B cell (primary cell): ENCODE measurements at regions not wholly inside any gene's neighbourhood (a gene's known extent, or its start where the extent isn't known, plus 50 kb on each side); places are given as distances from the start of the nearest gene placed in this dataset.

ENCODE experiments used
- ATAC-seq: fragments of 200-7000 bp; cut with Tn5 transposase; one replicate; pipeline ENCODE4 v1.10.0; 2021; ENCODE audit warnings: low read depth, mild to moderate bottlenecking, moderate number of reproducible peaks, moderate library complexity
- CTCF ChIA-PET: fragments of 350-600 bp; sonication (Branson Sonifier 250); formaldehyde crosslinking; loops from one replicate; lab custom pipeline; 2021; ENCODE audit warnings: antibody characterized with exemption, inconsistent platforms; lab: Charles Lee
- POLR2A ChIA-PET: fragments of 350-600 bp; sonication (Branson Sonifier 250); formaldehyde crosslinking; loops from one replicate; lab custom pipeline; 2021; ENCODE audit warnings: antibody characterized with exemption; lab: Charles Lee
- DNase-seq: peaks from one replicate; pipeline ENCODE4 v3.0.0; 2013
- H2AFZ ChIP-seq: 2 replicates; pipeline ENCODE4 v1.6.1; 2012; ENCODE audit warnings: mild to moderate bottlenecking, low read depth, low read length; ENCODE audit not compliant: insufficient read depth, poor library complexity, severe bottlenecking
- H3K27ac ChIP-seq, 2 donors: 1 replicate in 1 of 2; 2 replicates in 1 of 2; pipeline ENCODE4 v1.5.1; 2012 to 2013; ENCODE audit warnings: low read length in 2 of 2, mild to moderate bottlenecking in 2 of 2, moderate library complexity in 1 of 2
- H3K27me3 ChIP-seq, 4 experiments: fragments of 200-600 bp in 1 of 4; sonication (generic) in 1 of 4; replicated peaks in 1 of 4; 1 replicate in 2 of 4; 2 replicates in 2 of 4; pipeline versions ENCODE4 v1.6.1 to v1.7.0; 2013 to 2016; ENCODE audit warnings: low read length in 3 of 4, mild to moderate bottlenecking in 2 of 4, mixed read lengths in 1 of 4, moderate library complexity in 1 of 4; ENCODE audit not compliant: insufficient read depth in 4 of 4, control insufficient read depth in 3 of 4; ENCODE audit errors: control extremely low read depth in 1 of 4
- H3K36me3 ChIP-seq, 2 experiments: replicated peaks in 1 of 2; 1 replicate in 1 of 2; 2 replicates in 1 of 2; pipeline versions ENCODE4 v1.6.1 to v1.7.1; 2013; ENCODE audit warnings: low read length in 1 of 2; ENCODE audit not compliant: insufficient read depth in 2 of 2, control insufficient read depth in 1 of 2; ENCODE audit errors: control extremely low read depth in 1 of 2, extremely low read depth in 1 of 2
- H3K4me1 ChIP-seq, 2 donors: fragments of 200-600 bp in 1 of 2; sonication (generic) in 1 of 2; 1 replicate in 1 of 2; 2 replicates in 1 of 2; pipeline versions ENCODE4 v1.5.1 to v1.6.1; 2013 to 2017; ENCODE audit warnings: low read length in 2 of 2; ENCODE audit not compliant: control insufficient read depth in 2 of 2, insufficient read depth in 2 of 2
- H3K4me2 ChIP-seq: replicated peaks from 2 replicates; pipeline ENCODE3; 2012; ENCODE audit warnings: mild to moderate bottlenecking, low read depth, low read length; ENCODE audit not compliant: poor library complexity, severe bottlenecking
- H3K4me3 ChIP-seq, 5 experiments: fragments of 200-600 bp in 1 of 5; sonication (generic) in 1 of 5; 1 replicate in 3 of 5; 2 replicates in 2 of 5; pipeline versions ENCODE4 v1.5.1 to v1.7.0; 2011 to 2016; ENCODE audit warnings: low read length in 4 of 5, mild to moderate bottlenecking in 4 of 5, low read depth in 2 of 5, control low read depth in 1 of 5, moderate library complexity in 1 of 5; ENCODE audit not compliant: insufficient read depth in 1 of 5; ENCODE audit errors: control extremely low read depth in 1 of 5, extremely low read depth in 1 of 5
- H3K79me2 ChIP-seq: fragments of 200-600 bp; sonication (generic); one replicate; pipeline ENCODE4 v1.6.0; 2016; ENCODE audit warnings: low read length; ENCODE audit not compliant: control insufficient read depth, insufficient read depth
- H3K9ac ChIP-seq: fragments of 200-600 bp; sonication (generic); 2 replicates; pipeline ENCODE4 v1.6.1; 2017; ENCODE audit warnings: mild to moderate bottlenecking, low read length, moderate library complexity
- H3K9me3 ChIP-seq, 3 donors: one replicate each; pipeline versions ENCODE4 v1.6.1 to v1.7.1; 2013; ENCODE audit warnings: low read length in 2 of 3; ENCODE audit not compliant: control insufficient read depth in 2 of 3, insufficient read depth in 1 of 3; ENCODE audit errors: control extremely low read depth in 1 of 3
- H4K20me1 ChIP-seq: 2 replicates; pipeline ENCODE4 v1.6.0; 2012; ENCODE audit warnings: mild to moderate bottlenecking, low read length; ENCODE audit not compliant: insufficient read depth, control insufficient read depth, poor library complexity, severe bottlenecking
- H3K27ac Mint-ChIP-seq: one replicate; pipeline ENCODE4 v1.8.0; 2021; ENCODE audit warnings: mixed read lengths
- H3K27me3 Mint-ChIP-seq: one replicate; pipeline ENCODE4 v1.8.0; 2021; ENCODE audit warnings: mixed read lengths
- H3K4me1 Mint-ChIP-seq: one replicate; pipeline ENCODE4 v1.8.0; 2021; ENCODE audit warnings: mixed read lengths
- H3K4me3 Mint-ChIP-seq: one replicate; pipeline ENCODE4 v1.8.0; 2021; ENCODE audit warnings: mixed read lengths
- H3K9me3 Mint-ChIP-seq: one replicate; pipeline ENCODE4 v1.8.0; 2022; ENCODE audit warnings: mixed read lengths; ENCODE audit not compliant: insufficient read depth
- EZH2 ChIP-seq: IDR thresholded peaks from 2 replicates; pipeline ENCODE4 v1.6.1; 2012; ENCODE audit warnings: borderline replicate concordance, low read depth, mild to moderate bottlenecking, moderate library complexity, low read length; ENCODE audit not compliant: insufficient read depth, poor library complexity, severe bottlenecking
- WGBS: methylation state at CpG from one replicate; pipeline ENCODE4 v1.1.5; 2013; ENCODE audit warnings: missing lambda C conversion rate; ENCODE audit not compliant: insufficient coverage; 5-methylcytosine and 5-hydroxymethylcytosine counted together
- intact Hi-C: fragments of 100-400 bp; cut with micrococcal nuclease; formaldehyde crosslinking; loops from one replicate; pipeline ENCODE4 v1.10.0; 2022
- TF ChIP-seq, protein P1 (sequence below): fragments of 200-600 bp; IDR thresholded peaks from one replicate; pipeline ENCODE4 v1.8.0; 2022; ENCODE audit warnings: antibody characterized with exemption, mild to moderate bottlenecking

DNA sequence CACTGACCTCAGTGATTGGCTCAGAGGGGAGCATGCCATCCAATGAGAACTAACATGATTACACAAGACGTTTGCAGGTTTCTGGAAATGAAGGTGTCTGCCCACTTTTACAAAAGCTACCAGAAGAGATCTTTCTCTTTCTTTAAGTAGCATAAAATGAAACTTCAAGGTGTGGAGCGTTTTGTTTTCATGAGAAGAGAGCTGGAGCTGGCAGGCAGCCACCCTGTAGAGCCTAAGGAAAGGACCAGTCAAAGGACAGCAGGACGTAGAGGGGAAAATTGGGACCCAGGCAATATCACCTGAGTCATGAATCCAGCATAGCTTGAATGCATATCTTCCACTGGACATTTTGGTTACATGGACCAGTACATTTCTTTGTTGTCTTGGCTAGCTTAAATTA is 331.0 kb downstream of the EPHA4 start:
- CTCF ChIA-PET = no interaction called here
- POLR2A ChIA-PET = no interaction called here
- Histone ChIP-seq H3K4me3 (no peak overlapping the region), H3K4me2 (no peak overlapping the region), H2AFZ (no peak overlapping the region), H3K27ac (no peak overlapping the region), H3K27me3 (no peaks in the 10 kb centered on the region), H3K9me3 (peaks cover 0 to 1% (median 0%) of the 10 kb centered on the region in 3 donors), H3K9ac (no peak overlapping the region), H4K20me1 (no peaks in the 10 kb centered on the region), H3K36me3 (no peaks in the 10 kb centered on the region), H3K4me1 (peaks cover 4 to 8% of the 10 kb centered on the region in 2 donors), H3K79me2 (no peaks in the 10 kb centered on the region)
- Mint-ChIP-seq H3K27ac (no peak overlapping the region), H3K9me3 (no peaks in the 10 kb centered on the region), H3K4me3 (no peak overlapping the region), H3K27me3 (peaks cover 46% of the 10 kb centered on the region), H3K4me1 (peaks cover 10% of the 10 kb centered on the region)
- intact Hi-C loops = no loop called here
- no peak for ATAC-seq
- TF ChIP-seq, protein P1, sequence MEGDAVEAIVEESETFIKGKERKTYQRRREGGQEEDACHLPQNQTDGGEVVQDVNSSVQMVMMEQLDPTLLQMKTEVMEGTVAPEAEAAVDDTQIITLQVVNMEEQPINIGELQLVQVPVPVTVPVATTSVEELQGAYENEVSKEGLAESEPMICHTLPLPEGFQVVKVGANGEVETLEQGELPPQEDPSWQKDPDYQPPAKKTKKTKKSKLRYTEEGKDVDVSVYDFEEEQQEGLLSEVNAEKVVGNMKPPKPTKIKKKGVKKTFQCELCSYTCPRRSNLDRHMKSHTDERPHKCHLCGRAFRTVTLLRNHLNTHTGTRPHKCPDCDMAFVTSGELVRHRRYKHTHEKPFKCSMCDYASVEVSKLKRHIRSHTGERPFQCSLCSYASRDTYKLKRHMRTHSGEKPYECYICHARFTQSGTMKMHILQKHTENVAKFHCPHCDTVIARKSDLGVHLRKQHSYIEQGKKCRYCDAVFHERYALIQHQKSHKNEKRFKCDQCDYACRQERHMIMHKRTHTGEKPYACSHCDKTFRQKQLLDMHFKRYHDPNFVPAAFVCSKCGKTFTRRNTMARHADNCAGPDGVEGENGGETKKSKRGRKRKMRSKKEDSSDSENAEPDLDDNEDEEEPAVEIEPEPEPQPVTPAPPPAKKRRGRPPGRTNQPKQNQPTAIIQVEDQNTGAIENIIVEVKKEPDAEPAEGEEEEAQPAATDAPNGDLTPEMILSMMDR = no peak
- no peak for TF ChIP-seq EZH2
- 100% methylated on average over 1 of the region's 3 CpGs for WGBS
- DNase-seq = no peak

DNA sequence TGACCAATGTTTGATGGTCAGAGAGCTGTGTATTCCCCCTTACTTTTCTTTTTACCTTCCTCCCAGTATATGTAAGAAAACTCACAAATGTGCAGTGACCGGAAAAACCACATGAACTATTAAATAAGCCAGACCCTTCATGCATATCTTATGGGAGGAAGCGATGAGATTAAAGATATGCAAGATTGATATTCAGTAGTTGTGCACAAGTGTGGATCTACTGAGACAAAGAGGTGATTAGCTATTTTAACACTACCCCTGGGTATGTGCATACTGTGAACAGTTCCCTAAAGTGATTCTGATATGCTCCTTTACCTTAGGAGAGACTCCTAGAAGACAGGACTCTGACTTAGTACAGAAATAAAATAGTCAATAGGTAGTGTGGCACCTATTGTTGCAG is 328.3 kb downstream of the EPHA4 start:
- intact Hi-C loops = loop anchor here (1.0 kb wide), 1 partner anchor 32 kb away; no protein-coding TSS in a partner anchor
- no peaks in the 10 kb centered on the region for H3K9me3 Mint-ChIP-seq
- TF ChIP-seq, protein P1 = no peak
- TF ChIP-seq EZH2 = no peak
- Histone ChIP-seq H4K20me1 (no peaks in the 10 kb centered on the region), H3K9ac (no peak overlapping the region), H3K4me2 (peak overlapping the region; percentile 16), H3K27ac (no peak overlapping the region), H3K4me3 (no peak overlapping the region), H3K27me3 (no peaks in the 10 kb centered on the region), H3K9me3 (peaks cover 0 to 5% (median 1%) of the 10 kb centered on the region in 3 donors), H3K4me1 (peaks cover 4 to 8% of the 10 kb centered on the region in 2 donors), H3K79me2 (no peaks in the 10 kb centered on the region), H3K36me3 (no peaks in the 10 kb centered on the region), H2AFZ (no peak overlapping the region)
- H3K4me3 Mint-ChIP-seq = peak overlapping the region; percentile 45
- no CpG with 5 or more reads among the region's 2 CpGs for WGBS
- ChIA-PET CTCF (no interaction called here), POLR2A (no interaction called here)
- ATAC-seq (peak; percentile 7), DNase-seq (no peak)
- H3K27me3 Mint-ChIP-seq = peaks cover 33% of the 10 kb centered on the region
- no peak overlapping the region for H3K27ac Mint-ChIP-seq
- H3K4me1 Mint-ChIP-seq = peaks cover 10% of the 10 kb centered on the region
